Stimulated activated CD4-positive, alpha-beta T cell treated with anti-CD3 and anti-CD28 coated beads, Interleukin-12 subunit alpha, Interleukin-12 subunit beta, amount 100 ng/mL, for 48 hours (primary cell): ENCODE measurements at regions not wholly inside any gene's neighbourhood (a gene's known extent, or its start where the extent isn't known, plus 50 kb on each side); places are given as distances from the start of the nearest gene placed in this dataset.
"Not testable (repeated sequence)": the region's sequence is repeated elsewhere in the genome, so short reads cannot be mapped to it uniquely, and the experiment has no call there.

Experiments used
- DNase-seq, 3 donors: peaks; one replicate each; pipeline ENCODE4 v3.0.0-alpha.2; 2020; ENCODE audit warnings: low read depth in 2 of 3, low spot score in 1 of 3

DNA sequence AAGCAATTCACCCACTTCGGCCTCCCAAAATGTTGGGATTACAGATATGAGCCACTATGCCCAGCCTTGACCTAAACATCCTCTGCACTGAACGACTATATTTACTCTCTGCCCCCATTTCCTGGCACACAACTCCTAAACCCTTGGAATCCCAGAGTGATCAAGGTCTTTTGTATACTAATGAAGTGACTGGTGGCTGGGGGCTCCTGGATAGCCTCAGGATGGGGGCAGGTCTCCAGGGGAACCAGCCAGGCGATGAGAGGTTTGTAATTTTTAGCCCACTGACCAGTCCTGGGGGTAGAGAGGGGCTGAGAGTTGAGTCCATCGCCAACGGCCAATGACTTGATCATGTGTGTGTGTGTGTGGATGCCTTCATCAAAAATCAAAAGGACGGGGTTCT lies 71.1 kb downstream of the FAM50B start:
- DNase-seq, result no peak

DNA sequence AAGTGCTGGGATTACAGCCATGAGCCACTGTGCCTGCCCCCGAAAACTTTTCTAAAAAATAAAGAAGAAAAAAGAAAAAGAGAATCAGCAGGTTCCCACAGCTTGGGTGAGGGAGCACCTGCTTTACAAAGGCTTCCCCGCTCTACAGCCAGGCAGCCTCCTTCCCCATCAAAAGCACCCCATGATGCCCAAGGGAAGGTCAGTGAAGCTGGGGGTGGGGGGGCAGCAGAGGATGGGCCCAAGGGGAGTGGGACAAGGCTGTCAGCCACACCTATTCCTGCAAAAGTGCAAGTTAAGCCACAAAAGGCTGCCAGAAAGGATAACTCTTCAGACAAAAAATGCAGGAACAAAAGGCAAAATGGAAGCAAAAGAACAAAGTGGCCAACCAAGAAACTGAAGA lies 72.5 kb downstream of the FAM50B start:
- no peak for DNase-seq

DNA sequence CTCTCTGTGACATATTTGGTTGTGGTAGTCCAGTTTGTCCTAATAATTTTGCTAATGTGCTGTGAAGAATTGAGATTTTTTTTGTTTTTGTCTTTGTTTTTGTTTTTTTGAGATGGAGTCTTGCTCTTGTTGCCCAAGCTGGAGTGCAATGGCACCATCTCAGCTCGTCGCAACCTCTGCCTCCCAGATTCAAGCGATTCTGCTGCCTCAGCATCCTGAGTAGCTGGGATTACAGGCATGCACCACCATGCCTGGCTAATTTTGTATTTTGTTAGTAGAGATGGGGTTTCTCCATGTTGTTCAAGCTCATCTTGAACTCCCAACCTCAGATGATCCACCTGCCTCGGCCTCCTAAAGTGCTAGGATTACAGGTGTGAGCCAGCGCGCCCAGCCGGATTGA lies 73.4 kb downstream of the FAM50B start:
- DNase-seq, result not testable (repeated sequence)

DNA sequence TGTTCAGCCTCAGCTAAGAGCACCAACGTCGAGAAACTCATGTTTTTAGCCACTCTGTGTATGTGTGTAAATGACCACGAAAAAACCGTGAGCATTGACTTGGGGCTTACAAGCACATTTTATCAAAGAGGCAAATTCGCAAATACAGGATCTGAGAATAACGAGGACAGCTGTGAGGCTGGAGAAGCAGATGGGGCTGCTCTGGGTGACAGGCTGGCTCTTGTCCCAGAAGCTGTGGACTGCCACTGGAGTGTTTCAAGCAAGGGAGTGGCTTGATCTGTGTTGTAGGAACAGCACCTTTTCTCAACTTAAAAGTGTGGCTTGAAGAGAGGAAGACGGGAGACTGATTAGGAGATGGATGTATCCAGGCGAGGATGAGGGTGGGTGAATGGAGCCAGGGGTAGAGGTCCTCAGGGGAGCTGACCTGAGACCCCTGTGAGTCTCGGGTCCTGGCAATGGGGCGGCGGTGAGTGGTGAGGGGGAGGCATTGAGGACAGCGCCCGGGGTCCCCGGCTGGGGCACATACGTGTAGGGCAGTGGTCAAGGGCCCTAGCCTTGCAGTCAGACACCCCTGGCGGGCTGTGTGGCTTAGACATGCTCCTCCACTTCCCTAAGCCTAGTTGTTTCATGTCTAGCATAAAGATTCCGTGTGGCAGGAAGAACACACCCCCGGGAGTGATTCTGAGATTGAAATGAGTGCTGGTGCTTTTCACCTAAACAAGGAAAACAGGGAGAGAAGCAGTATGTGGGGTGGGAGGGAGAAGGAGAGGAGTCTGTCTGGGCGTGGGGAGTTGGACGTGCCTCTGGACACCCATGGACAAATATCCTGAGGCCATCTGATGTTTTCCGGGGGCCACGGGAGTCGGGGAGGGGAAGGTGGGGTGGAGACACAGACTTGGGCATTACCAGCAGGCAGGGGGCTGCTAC lies 76.3 kb downstream of the FAM50B start:
- DNase-seq, result not testable (repeated sequence)

DNA sequence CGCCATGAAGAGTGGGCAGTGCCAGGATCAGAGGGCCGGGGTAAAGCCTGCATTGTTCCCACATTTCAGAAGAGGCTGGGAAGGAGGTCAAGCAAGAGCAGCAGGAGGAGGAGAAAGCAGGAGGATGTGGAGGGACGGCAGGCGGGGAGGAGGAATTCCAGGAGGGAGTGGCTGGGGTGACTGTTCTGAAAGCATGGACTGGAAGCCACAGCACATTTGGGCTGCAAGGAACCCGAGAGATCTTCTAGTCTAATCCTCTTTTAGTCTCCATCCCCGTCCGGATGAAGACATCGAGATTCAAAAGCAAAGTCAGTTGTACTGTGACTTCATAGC lies 76.9 kb downstream of the FAM50B start:
- DNase-seq, result no peak

DNA sequence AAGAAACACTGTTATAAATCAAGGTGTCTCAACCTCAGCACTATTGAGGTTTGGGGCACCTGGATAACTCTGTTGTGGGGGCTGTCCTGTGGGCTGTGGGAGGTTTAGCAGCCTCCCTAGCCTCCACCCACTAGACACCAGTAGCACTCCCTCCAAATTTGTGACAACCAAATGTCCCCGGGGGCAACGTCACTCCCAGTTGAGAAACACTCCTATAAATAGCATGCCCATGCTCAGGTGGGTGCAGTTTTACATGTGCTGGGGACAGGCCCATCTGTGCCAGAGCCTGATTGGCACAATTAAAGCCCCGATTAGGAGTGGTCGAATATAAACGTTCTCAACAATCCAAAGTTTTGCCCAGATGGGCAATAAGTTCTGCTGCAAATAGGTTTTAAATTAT lies 78.9 kb downstream of the FAM50B start:
- DNase-seq, result no peak

DNA sequence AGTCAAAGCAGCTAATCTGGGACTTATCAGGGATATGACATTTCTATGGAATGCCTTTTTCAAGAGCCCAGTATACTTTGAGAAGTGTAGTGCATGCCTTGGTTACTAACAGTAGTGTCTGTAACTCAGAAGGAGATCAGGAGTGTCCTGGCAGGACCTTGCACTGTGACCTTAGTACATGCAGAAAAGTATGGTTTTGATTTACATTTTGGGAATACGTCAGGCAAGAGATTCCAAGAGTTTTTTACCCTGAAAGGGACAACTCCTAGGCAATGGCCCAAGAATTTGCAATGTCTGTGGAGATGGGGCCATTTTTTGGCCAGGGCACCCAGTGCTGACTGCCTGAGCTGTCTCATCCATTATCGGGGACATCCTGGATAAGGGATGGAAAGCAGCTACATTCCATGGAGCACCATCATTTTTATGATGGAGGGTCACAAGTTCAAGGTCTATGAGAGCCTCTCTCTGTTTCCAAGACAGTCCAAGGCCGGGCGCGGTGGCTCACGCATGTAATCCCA lies 80.2 kb downstream of the FAM50B start:
- no peak for DNase-seq

DNA sequence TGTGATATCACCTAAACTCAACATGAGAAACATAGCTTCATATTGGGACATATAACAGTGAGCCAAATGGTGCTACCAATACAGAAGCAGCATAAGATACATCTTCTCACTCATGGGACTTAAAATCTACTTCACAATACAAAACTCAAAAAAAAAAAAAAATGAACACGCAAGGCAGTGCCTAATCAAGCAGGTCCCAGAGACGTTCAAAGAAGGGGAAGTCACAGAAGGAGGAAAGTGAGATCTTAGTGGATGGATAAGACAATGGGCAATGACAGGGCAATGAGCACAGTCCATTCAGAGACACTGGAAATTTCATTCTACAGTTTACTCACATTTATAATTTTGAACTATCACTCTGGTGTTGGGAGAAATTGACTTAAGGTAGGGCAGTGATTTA lies 88.3 kb downstream of the FAM50B start:
- DNase-seq, result no peak

DNA sequence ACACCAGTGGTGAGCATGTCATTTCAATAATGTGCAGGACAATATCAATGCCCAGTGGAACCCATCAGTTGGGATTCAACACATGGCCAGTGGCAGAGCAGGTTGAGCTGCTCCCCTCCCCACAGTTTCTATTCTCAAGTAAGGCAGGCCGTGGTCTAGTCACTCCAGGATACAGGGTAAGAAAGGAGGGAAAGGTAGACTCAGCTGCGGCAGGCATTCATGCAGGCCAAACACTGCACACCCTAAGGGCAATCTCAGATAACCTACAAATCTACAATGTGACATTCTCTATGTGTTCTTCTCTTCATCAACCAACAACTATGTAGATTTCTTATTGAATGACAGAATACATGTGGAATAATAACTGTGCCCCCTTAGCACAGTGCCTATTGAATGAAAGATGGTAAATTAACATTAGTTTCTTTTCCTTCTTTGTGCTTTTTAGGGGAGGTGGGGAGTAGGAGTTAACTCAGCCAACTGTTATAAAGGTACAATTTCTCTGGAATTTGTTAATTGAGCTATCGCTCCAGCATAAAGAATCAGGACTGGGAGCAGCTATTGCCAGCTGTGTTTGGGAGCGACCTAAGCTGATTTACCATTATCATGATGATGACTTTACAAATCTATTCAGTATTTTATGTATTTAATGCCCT lies 89.7 kb downstream of the FAM50B start:
- no peak for DNase-seq

DNA sequence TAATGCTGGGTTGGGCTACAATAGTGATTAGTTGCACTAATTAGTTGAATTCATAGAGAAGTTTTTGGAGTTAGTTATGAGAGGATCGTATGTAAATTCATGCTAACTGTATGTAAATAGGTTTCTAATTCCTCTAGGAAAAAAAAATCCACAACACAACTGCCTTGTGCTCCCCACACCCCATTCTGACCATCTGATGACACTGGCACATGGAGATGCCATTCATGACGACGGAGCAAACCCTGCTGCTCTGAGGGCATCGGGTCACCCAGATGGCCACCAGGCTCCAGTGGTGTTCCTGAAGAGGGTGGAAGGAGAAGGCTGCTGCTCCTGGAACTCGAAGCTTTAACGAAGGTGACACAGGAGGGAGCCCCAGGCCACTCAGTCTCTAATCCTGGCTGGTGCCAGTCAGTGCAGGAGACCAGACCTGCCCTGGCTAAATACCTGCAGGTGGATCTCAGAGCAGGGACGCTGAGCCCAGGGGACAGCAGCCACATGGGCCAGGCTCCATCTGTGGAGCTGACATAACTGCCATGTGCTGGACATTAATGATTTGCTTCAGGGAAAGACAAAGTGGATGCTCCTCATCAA lies 90.3 kb downstream of the FAM50B start:
- no peak for DNase-seq

DNA sequence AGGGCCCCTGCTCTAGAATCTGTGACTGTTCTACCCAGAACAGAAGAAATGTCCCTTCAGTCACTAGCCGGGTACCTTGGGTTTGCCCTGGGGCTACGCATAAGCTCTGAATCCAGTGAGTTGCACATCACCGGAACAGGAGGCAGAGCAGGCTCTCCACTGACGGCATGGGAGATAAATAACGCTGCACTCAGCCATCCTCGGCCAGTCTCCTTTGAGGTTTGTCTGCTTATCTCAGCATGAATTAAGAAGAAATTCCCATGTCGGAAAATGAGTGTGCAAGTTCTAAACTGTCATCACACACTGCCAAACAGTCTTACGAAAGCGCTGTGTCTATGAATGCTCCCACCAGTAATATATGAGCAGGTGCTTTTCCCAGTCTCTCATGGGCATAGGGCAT lies 90.8 kb downstream of the FAM50B start:
- no peak for DNase-seq

DNA sequence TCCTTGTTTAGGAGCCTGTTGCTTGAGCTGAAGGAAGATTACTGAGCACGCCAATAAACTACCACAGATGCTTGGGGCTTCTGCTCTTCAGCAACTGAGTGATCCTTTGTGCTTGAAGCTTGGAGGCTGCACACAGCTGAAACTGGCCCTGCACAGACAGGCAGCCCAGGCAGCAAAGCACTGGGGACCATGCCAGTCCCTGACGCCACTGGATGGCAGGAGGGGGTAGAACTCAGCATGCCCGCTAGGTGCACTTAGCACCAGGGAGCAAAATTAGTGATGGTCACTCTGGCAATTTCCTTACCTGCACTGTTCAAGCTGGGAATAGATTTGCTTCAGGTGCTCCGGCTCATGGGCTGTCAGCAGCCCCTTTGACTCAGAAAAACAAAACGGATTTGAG lies 91.5 kb downstream of the FAM50B start:
- no peak for DNase-seq

DNA sequence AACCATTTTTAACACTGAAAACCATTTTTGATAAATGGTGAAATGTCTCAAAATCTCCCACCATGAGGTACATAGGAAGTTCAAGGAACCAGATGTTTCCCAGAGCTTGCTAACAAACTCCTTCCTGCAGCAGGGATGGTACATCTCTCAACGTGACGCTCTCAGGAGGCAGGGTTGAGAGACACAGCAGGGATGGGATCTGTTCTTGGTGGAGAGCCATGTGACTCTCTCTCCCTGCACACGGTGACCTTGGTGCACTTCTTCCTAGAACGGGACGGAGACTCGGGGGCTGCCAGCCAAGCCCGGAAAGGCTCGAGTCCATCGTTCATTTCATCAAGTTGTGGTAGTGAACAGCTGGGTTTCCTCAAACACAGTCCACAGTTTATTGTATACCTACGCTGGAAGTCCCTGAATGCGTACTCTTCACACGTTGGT lies 94.2 kb downstream of the FAM50B start:
- no peak for DNase-seq

DNA sequence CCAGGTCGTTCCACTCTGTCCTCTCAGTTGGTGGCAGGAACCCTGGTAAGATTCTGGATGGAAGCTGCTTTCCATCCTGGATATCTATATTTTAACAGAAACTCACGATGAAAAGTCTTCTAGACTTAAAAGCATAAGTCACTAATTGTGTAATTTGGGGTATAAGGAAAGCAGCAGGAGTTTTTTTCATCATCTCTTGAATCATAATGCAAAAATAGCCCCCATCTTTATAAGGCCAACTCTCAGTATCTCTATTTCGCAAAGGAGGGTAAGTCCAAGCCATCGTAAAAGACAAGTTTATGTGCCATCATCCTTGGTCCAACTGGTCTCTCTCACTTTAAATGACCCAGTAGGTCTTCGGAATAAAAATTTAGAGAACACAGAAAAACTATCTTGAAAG lies 95.1 kb downstream of the FAM50B start:
- DNase-seq, result no peak

DNA sequence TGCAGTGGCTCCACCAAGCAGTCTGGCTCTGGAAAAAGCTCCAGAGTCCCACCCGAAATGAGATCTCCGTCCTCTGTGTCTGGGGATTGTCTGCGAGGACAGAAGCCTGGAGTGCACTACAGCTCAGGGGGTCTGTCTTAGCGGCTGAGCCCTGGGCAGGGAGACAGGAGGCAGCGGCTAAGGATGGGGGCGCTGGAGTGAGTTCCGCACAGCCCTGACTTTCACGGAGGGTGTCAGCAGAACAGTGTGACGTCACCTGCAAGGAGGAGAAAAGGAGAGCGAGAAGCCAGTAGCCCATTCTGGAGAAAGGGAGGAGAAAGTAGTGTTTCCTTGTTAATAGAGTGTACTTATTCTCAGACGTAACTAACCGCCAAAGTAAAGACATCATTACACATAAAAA lies 97.6 kb downstream of the FAM50B start:
- DNase-seq, result no peak

DNA sequence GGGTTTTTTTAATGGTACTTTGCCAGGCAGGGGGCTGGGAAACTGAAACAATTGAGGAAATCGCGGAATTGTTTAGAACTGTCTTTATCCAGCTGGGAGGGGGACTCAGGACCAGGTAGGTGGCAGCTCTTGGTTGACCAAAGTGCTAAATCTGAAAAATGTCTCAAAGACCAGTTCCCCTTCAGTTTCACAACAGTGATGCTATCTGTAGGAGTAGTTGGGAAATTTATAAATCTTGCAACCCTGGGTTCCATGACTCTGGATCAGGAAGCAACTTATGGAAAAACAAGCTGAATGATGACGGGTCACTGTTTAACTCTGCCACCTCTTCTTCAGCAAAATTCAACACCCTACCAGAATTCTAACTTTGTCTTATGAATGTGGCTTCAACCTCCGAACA lies 99.7 kb downstream of the FAM50B start:
- no peak for DNase-seq

DNA sequence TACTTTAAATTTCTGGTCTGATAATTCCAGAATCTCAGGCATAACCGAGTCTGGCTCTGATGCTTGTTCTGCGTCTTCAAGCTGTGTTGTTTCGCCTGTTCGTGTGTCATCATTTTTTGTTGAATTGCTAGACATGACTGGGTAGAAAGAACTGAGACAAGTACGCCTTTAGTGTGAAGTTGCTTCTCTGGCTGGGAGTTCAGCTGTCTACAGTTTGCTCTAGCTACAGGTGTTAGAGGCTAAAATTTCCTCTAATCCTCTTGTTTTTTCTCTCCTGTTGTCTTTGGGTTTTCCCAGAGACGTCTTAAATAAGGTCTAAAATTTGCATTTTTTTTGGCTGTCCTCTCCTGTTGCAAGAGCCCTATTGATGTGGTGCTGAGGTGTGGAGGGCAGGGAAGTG lies 100.3 kb downstream of the FAM50B start:
- DNase-seq, result no peak

DNA sequence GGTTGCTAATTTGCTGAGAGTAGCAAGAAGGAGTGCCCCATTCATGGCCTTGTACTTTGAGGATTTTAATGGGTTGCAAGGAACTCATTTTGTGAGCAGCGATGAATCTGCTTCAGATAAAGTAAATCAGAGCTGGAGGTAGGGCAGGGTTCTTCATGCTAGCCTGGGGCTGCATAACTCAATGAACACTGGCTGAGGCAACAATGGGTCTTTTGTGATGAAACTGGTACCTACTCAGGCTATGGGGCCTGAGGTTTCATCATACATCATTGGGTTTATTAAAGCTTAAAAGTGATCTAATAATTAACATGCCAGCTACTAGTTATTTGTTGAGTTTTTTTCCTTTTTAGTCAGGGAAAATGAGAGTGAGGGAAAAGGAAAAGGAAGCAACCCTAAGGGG lies 106.9 kb downstream of the FAM50B start:
- DNase-seq, result no peak

DNA sequence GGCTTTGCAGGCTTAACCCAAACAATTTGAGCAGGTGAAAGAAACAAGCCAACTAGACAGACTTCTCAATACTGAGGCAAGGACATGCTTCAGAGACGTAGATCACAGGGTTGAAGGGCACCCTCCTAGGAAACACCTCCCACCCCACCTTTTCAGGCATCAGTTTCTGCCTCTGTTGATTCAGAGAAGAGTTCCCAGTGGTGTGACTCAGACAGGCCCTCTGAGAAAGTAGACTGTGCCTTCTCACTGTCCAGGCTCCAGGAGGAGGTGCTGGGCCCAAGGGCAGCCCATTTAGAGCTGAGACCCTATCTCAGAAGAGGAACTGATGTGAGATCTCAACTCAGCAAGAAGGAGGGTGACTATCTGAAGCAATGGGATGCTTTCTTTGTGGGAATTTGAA lies 108.1 kb downstream of the FAM50B start:
- DNase-seq, result no peak

DNA sequence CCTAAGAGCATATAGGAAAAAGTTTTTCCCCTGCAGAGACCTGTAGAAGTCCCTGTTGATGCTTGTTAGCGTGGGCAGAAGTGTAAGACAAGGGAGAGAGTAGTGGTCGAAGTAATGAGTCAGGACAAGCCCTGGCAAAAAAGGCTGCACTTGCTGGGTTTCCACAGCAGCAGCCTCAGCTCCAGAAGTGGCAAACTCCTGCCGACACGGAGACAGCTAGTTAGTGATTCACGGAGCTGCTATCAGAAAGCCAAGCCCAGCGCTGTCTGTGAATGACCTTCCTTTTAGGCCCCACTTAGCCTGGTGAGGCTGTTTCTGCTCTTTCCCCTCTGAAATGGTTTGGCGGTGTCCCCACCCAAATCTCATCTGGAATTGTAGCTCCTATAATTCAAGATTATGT lies 109.1 kb downstream of the FAM50B start:
- no peak for DNase-seq

DNA sequence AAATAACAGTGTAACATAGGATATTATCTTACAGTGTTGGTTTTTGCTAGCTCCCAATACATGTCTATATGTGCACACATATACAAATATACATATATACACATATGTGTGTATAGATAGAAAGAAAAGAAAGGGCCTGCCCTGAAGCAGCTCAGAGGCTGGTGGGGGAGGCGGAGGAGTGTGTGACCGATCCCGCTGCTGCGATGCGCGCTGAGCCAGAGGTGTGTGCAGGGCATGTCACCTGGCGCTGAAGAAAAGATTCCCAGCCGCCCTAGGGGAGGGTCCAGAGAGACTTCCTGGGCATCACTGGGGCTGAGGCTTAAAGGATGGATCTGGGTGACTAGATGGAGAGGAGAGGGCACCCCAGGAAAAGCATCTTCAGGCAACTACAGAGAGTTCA lies 110.2 kb downstream of the FAM50B start:
- DNase-seq, result no peak

DNA sequence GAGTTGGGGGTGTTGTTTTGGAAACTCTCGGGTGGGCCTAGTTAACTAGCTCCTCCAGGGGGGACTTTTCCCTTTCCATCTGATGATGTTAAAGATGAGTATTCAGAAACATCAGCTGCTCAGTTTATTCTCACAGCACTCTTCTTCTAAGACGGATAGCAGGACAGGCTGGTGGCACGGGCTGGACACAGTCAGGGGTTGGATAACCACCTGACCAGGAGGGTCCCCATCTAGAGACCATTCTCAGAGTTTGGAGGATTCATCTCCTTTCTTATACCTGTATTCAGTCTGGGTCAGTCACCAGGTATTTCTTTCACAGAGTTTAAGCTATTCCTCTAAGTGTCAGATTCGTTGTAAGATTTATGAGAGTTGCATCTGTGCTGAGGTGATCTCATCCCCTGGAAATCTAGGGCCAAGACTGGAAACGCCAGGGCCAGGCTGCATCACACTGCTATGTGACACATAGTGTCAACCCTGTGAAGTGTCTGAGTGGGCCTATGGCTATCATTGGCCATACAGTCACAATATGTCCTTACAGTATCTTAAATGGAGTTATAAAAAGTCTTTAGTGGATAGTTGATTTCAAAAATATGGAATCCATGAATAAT lies 111.7 kb downstream of the FAM50B start:
- DNase-seq, result no peak
